ENCODE measurements at regions not wholly inside any gene's neighbourhood (a gene's known extent, or its start where the extent isn't known, plus 50 kb on each side); places are given as distances from the start of the nearest gene placed in this dataset.

DNA sequence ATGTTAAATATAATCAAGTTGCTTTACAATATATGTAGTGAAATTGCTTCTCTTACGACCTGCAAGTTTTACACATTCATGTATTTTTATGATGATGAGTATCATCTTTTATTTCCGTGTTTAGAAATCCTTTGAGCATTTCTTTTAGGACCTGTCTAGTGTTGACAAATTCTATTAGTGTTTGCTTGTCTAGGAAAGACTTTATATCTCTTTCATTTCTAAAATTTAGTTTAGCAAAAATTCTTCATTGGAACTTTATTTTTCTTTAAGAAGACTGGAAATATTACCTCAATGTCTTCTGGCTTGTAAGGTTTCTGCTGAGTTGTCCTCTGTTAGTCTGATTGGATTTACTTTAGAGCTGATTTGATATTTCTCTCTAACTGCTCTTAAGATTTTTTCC, 920.9 kb upstream of the CTNND2 start:
- DNase-seq (ENCODE audit: extremely low read depth, low read depth) = no peak

DNA sequence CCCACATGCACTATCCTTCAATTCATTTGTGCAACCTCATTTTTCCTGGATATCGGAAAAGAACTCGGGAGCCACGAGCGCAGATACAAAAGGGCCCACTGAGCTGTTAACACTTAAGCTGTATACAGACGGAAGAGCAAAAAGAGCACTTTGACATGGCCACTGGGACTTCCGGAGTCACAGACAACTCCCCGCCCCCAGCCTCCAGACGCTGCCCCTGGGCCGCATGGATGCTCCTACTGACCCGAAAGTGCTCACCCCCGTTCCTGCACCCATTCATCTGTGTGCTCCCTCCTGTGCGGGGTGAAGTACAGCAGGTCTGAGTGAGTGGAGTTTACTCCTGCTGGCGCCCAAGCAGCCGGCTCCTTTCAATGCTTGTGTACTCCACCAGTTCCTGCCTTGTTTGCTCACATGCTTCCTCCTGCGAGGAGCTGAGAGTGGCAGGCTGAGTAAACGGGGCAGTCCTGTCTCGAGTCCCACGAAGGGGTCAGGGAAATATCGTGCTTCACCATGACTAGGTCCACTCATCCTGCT, 901.0 kb upstream of the CTNND2 start:
- no peak for DNase-seq (ENCODE audit: extremely low read depth, low read depth)

- DNase-seq (ENCODE audit: extremely low read depth, low read depth) = no peak
Observed at GRCh38 chr5:12799165-12799564, 894.9 kb upstream of the CTNND2 start.

GRCh38 chr5:12795333-12795663, 891.1 kb upstream of the CTNND2 start:
- DNase-seq (ENCODE audit: extremely low read depth, low read depth) = no peak

DNA sequence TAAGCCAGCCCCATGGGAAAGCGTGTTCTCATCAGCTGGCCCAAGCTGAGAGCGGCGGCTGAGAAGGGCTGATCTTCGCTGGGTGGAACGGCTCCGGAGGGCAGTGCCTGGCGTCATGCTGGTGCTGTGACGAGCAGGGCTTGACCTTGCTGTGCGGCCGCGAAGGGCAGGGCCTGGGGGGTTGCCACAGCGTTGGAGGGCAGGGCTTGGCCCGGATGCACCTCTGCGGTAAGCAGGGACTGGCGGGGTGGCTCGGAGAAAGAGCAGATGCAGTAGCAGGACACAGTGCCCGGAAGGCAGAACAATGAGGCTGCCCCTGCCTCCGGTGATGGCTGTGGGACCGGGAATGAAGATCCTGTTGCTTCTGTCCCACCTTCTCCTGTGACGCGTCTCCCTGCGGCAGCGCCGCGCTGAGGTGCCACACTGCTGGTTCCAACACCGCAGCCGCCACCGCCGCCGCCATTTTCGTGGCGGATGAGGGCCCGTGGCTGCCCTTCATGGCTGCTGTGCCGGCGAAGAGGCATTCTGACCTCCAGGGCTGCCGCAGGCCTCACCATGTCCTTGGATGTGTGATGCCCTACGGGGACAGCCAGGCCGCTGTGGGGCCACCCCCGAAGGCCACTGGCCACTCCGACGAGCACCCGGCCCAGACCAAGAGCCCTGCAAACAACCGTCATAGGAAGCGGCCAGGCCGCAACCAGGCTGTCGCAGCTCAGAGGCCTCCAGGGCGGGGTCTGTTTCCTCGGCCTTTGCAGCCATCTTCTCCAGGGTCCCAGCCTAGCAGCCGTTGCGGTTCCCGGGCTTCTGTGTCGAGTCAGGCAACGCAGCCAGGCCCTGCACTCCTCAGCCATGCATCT, 890.5 kb upstream of the CTNND2 start:
- no peak for DNase-seq (ENCODE audit: extremely low read depth, low read depth)

DNA sequence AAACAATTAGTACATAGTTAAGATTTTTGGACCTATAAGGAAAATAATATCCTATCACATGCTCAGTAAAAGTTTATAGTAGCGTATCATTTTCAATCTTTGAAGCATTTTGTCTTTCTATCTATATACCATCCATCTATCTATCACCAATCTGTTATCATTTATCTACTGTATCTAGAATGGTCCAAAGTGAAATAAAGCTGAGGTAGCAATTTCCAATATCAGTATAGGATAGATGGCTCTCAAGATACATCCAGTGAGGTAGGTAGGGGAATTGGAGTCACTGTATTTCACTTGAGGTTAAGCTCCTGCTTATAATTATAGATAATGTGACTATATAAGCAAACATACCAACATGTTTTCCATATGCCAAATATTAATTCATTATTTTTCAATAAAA, 889.1 kb upstream of the CTNND2 start:
- DNase-seq (ENCODE audit: extremely low read depth, low read depth) = no peak

- DNase-seq (ENCODE audit: extremely low read depth, low read depth) = no peak
Observed at GRCh38 chr5:12780536-12780935, 876.3 kb upstream of the CTNND2 start.

GRCh38 chr5:12777342-12777741, 873.1 kb upstream of the CTNND2 start:
- no peak for DNase-seq (ENCODE audit: extremely low read depth, low read depth)

DNA sequence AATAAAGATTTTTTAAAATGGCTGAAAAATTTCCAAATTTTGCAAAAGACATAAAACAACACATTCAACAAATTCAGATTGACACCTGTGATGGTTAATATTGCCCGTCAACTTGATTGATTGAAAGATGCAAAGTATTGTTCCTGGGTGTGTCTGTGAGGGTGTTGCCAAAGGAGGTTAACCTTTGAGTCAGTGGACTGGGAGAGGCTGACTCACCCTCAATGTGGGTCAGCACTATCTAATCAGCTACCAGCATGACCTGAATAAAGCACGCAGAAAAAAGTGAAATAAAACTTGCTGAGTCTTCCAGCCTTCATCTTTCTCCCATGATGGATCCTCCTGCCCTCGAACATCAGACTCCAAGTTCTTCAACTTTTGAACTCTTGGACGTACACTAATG, 868.0 kb upstream of the CTNND2 start:
- DNase-seq (ENCODE audit: extremely low read depth, low read depth) = no peak

DNA sequence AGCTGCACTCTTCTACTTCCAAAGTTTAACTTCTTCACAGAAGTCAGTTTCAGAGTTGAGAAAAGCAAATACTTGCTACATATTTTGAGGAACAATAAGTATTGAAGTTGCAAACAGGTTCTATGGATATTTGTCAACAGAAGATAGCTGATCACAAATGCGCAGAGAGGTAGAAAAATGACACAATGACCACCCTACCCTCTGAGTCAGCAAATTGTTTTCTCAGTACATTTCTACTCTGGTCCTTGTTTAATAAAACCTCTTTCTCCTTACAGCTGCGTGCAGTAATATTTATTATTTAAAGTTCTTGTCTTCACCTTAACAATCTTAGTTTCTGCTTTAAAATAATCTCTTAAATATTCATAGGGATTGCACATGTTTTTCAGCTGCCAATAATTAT, 855.1 kb upstream of the CTNND2 start:
- DNase-seq (ENCODE audit: extremely low read depth, low read depth) = no peak

GRCh38 chr5:12757035-12757434, 852.8 kb upstream of the CTNND2 start:
- DNase-seq (ENCODE audit: extremely low read depth, low read depth) = no peak

- DNase-seq (ENCODE audit: extremely low read depth, low read depth) = no peak
Observed at GRCh38 chr5:12745537-12745936, 841.3 kb upstream of the CTNND2 start.

DNA sequence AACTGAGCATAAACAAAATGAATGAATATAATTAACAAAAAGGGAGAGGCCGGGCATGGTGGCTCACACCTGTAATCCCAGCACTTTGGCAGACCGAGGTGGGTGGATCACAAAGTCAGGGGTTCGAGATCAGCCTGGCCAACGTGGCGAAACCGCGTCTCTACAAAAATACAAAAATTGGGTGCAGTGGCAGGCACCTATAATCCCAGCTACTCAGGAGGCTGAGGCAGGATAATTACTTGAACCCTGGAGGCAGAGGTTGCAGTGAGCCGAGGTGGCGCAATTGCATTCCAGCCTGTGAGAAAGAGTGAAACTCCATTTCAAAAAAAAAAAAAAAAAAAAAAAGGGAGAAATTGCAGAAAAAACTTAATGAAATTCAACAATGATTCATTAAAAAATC, 839.3 kb upstream of the CTNND2 start:
- no peak for DNase-seq (ENCODE audit: extremely low read depth, low read depth)

DNA sequence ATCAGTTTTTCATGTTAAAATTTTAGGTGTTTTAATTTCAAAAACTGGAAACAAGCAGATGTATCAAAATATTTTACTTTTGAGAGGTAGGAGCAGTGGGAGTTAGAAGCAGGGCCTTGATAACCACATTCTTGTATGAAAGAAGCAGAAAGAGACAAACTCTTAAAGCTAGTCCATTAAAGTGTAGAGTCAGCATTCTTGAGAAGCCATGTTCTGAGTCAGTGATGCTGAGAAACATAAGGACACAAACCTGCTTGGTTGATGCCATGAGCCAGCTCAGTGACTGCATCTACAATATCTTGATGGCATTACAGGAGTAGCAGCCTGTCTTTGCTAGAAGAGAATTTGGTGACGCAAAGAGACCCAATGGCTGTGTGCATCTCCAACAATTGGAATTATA, 826.1 kb upstream of the CTNND2 start:
- DNase-seq (ENCODE audit: extremely low read depth, low read depth) = no peak

DNA sequence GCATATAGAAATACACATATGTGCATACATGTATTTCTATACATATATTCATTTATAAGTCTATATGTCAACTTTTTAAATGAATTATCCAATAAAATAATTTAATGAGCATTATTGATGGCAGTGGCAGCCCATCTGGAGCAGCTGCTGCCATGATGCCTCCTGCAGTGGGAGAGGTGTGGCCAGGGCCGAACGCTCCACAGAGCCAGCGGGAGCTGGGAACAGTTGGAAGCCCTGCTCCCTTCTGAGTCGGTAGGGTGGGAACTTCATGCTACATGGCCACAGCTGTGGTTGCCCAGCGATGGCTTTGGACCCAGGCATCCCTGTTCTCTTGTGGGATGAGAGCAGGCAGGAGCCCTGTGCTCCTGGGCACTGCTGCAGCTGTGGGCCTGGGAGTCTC, 812.4 kb upstream of the CTNND2 start:
- no peak for DNase-seq (ENCODE audit: extremely low read depth, low read depth)

- no peak for DNase-seq (ENCODE audit: extremely low read depth, low read depth)
Observed at GRCh38 chr5:12707560-12707959, 803.3 kb upstream of the CTNND2 start.

GRCh38 chr5:12704955-12705354, 800.7 kb upstream of the CTNND2 start:
- peak; percentile 5 for DNase-seq (ENCODE audit: extremely low read depth, low read depth)

DNA sequence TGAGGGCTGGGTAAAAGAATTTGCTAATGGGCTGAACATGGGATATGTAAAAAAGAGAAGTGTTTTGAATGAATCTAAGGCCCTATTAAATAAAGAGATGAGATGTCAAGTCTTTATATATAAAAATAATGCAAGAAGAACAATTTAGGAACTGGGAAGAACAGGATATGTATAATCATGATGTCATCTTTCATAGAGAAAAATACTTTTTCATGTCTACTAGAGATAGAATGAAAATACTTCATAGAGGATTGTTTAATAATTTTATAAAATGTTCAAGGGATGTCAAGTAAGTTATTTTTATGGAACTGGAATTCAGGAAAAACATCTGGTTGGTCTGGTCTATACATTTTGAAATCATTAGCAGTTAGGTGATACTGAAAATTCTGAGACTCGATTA, 799.0 kb upstream of the CTNND2 start:
- no peak for DNase-seq (ENCODE audit: extremely low read depth, low read depth)

GRCh38 chr5:12695651-12696050, 791.4 kb upstream of the CTNND2 start:
- DNase-seq (ENCODE audit: extremely low read depth, low read depth) = no peak

- no peak for DNase-seq (ENCODE audit: extremely low read depth, low read depth)
Observed at GRCh38 chr5:12691330-12691729, 787.1 kb upstream of the CTNND2 start.

DNA sequence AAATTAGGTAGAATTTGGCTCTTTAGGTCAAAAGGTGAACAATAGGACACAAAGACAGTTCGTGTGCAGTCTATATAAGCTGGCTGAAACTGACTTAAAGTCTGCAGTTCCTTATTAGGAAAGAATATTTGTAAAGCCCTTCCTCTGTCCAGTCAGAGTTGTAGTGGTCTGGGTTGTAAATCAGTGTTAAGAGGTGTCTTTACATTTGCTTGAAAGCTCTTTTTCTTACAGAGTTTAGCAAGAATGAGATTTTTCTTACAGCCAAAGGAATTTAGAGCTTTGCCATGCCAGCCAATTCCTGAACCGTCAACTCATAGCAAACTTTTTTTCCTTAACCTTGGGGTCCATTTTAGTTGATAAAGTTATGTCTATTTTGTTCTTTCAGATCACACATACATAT, 786.1 kb upstream of the CTNND2 start:
- no peak for DNase-seq (ENCODE audit: extremely low read depth, low read depth)

- DNase-seq (ENCODE audit: extremely low read depth, low read depth) = no peak
Observed at GRCh38 chr5:12683249-12683648, 779.0 kb upstream of the CTNND2 start.

- DNase-seq (ENCODE audit: extremely low read depth, low read depth) = no peak
Observed at GRCh38 chr5:12679731-12680130, 775.5 kb upstream of the CTNND2 start.
